ENCODE measurements at regions not wholly inside any gene's neighbourhood (a gene's known extent, or its start where the extent isn't known, plus 50 kb on each side); places are given as distances from the start of the nearest gene placed in this dataset.

- Mint-ChIP-seq H3K4me3 (no peak overlapping the region), H3K9me3 (no peaks in the 10 kb centered on the region), H3K27me3 (peaks cover 9% of the 10 kb centered on the region), H3K4me1 (ENCODE audit: low read depth) (peaks cover 2% of the 10 kb centered on the region), H3K27ac (no peak overlapping the region), H3K36me3 (ENCODE audit: low read depth) (no peaks in the 10 kb centered on the region)
- no peak for TF ChIP-seq CTCF (IDR thresholded peaks at IDR 0.05)
- CTCF ChIA-PET: no interaction called here
- ATAC-seq (no peak), DNase-seq (no peak)
- POLR2A ChIA-PET: no interaction called here
- intact Hi-C loops (cut with micrococcal nuclease): no loop called here
Observed at GRCh38 chr2:9145109-9145751, 61.4 kb upstream of the ASAP2 start.

GRCh38 chr2:9144617-9145016 lies 62.0 kb upstream of the ASAP2 start:
- CTCF ChIA-PET: no interaction called here
- no peaks in the 10 kb centered on the region for H3K36me3 Mint-ChIP-seq (ENCODE audit: low read depth)
- peaks cover 2% of the 10 kb centered on the region for H3K4me1 Mint-ChIP-seq (ENCODE audit: low read depth)
- intact Hi-C loops (cut with micrococcal nuclease): no loop called here
- ATAC-seq (no peak), DNase-seq (no peak)
- no peak overlapping the region for H3K27ac Mint-ChIP-seq
- H3K27me3 Mint-ChIP-seq: peaks cover 13% of the 10 kb centered on the region
- no peaks in the 10 kb centered on the region for H3K9me3 Mint-ChIP-seq
- TF ChIP-seq CTCF (IDR thresholded peaks at IDR 0.05): no peak
- no peak overlapping the region for H3K4me3 Mint-ChIP-seq
- POLR2A ChIA-PET: no interaction called here

- no peaks in the 10 kb centered on the region for H3K36me3 Mint-ChIP-seq (ENCODE audit: low read depth)
- CTCF ChIA-PET: interaction anchor here (1.8 kb wide), 1 partner anchor 227 kb away, joined by 6 read pairs; no protein-coding TSS in a partner anchor
- DNase-seq (no peak), ATAC-seq (no peak)
- H3K4me3 Mint-ChIP-seq: no peak overlapping the region
- no peaks in the 10 kb centered on the region for H3K9me3 Mint-ChIP-seq
- POLR2A ChIA-PET: no interaction called here
- H3K4me1 Mint-ChIP-seq (ENCODE audit: low read depth): peaks cover 2% of the 10 kb centered on the region
- no peak for TF ChIP-seq CTCF (IDR thresholded peaks at IDR 0.05)
- H3K27me3 Mint-ChIP-seq: peaks cover 13% of the 10 kb centered on the region
- H3K27ac Mint-ChIP-seq: no peak overlapping the region
- intact Hi-C loops (cut with micrococcal nuclease): no loop called here
Observed at GRCh38 chr2:9144046-9144445, 62.6 kb upstream of the ASAP2 start.

GRCh38 chr2:9143264-9143815 lies 63.3 kb upstream of the ASAP2 start:
- peaks cover 2% of the 10 kb centered on the region for H3K4me1 Mint-ChIP-seq (ENCODE audit: low read depth)
- ChIA-PET POLR2A (no interaction called here), CTCF (interaction anchor here (0.6 to 1.8 kb wide), 12 partner anchors 11 to 656 kb away, joined by 3 to 6 read pairs (median 3); no protein-coding TSS in a partner anchor)
- DNase-seq: no peak
- no peak overlapping the region for H3K27ac Mint-ChIP-seq
- no peak for ATAC-seq
- intact Hi-C loops (cut with micrococcal nuclease): no loop called here
- H3K36me3 Mint-ChIP-seq (ENCODE audit: low read depth): no peaks in the 10 kb centered on the region
- no peak for TF ChIP-seq CTCF (IDR thresholded peaks at IDR 0.05)
- peak overlapping the region; percentile 16 for H3K4me3 Mint-ChIP-seq
- no peaks in the 10 kb centered on the region for H3K9me3 Mint-ChIP-seq
- H3K27me3 Mint-ChIP-seq: peaks cover 13% of the 10 kb centered on the region

GRCh38 chr2:9142551-9143263 lies 63.9 kb upstream of the ASAP2 start:
- peak; percentile 93 for TF ChIP-seq CTCF (IDR thresholded peaks at IDR 0.05)
- H3K4me1 Mint-ChIP-seq (ENCODE audit: low read depth): peaks cover 2% of the 10 kb centered on the region
- ChIA-PET POLR2A (no interaction called here), CTCF (interaction anchor here (0.5 to 1.8 kb wide), 13 partner anchors 12 to 657 kb away, joined by 3 to 6 read pairs (median 3); no protein-coding TSS in a partner anchor)
- no peaks in the 10 kb centered on the region for H3K9me3 Mint-ChIP-seq
- peak; percentile 97 for ATAC-seq
- peaks cover 13% of the 10 kb centered on the region for H3K27me3 Mint-ChIP-seq
- DNase-seq: peak; percentile 84
- no peak overlapping the region for H3K27ac Mint-ChIP-seq
- H3K36me3 Mint-ChIP-seq (ENCODE audit: low read depth): no peaks in the 10 kb centered on the region
- intact Hi-C loops (cut with micrococcal nuclease): no loop called here
- H3K4me3 Mint-ChIP-seq: peak overlapping the region; percentile 16

Data from activated CD8-positive, alpha-beta T cell treated with anti-CD3 and anti-CD28 coated beads for 36 hours (primary cell).